Esophagus squamous epithelium (tissue), 5 donors: ENCODE measurements at regions not wholly inside any gene's neighbourhood (a gene's known extent, or its start where the extent isn't known, plus 50 kb on each side); places are given as distances from the start of the nearest gene placed in this dataset.

ENCODE experiments used
- DNase-seq: peaks from one replicate; lab custom pipeline; 2025; lab: John Stamatoyannopoulos, UW
- H3K27ac ChIP-seq, 4 donors: fragments of 200-600 bp; sonication (generic); one replicate each; pipeline ENCODE4 v1.5.1; 2016 to 2019; ENCODE audit warnings: mild to moderate bottlenecking in 1 of 4
- H3K27me3 ChIP-seq, 4 donors: fragments of 200-600 bp; sonication (generic); 1 replicate in 3 of 4; 2 replicates in 1 of 4; pipeline versions ENCODE4 v1.5.1 to v1.6.0; 2017 to 2021; ENCODE audit warnings: antibody characterized with exemption in 1 of 4
- H3K36me3 ChIP-seq, 3 donors: fragments of 200-600 bp; sonication (generic); one replicate each; pipeline ENCODE4 v1.5.1; 2016 to 2019
- H3K4me1 ChIP-seq, 3 donors: fragments of 200-600 bp; sonication (generic); one replicate each; pipeline ENCODE4 v1.5.1; 2017 to 2019
- H3K4me3 ChIP-seq, 4 donors: fragments of 200-600 bp; sonication (generic); 1 replicate in 3 of 4; 2 replicates in 1 of 4; pipeline ENCODE4 v1.5.1; 2016 to 2019; ENCODE audit warnings: mild to moderate bottlenecking in 2 of 4, moderate library complexity in 1 of 4
- H3K9me3 ChIP-seq, 3 donors: fragments of 200-600 bp; sonication (generic); one replicate each; pipeline ENCODE4 v1.5.1; 2016 to 2019
- CTCF ChIP-seq, 6 experiments: fragments of 450-650 bp in 4 of 6; fragments of 200-600 bp in 2 of 6; sonication (generic) in 2 of 6; IDR thresholded peaks; one replicate each; pipeline ENCODE4 v1.5.1; 2016 to 2019; ENCODE audit warnings: antibody characterized with exemption in 6 of 6, mild to moderate bottlenecking in 4 of 6, moderate library complexity in 4 of 6
- POLR2A ChIP-seq, 4 donors: fragments of 450-650 bp; IDR thresholded peaks; one replicate each; pipeline ENCODE4 v1.6.1; 2017; ENCODE audit warnings: antibody characterized with exemption in 4 of 4, mild to moderate bottlenecking in 4 of 4, moderate library complexity in 3 of 4
- WGBS, 2 donors: methylation state at CpG; one replicate each; pipeline ENCODE4 v1.1.5; 2018; 5-methylcytosine and 5-hydroxymethylcytosine counted together
- intact Hi-C: fragments of 100-400 bp; cut with DNase I; formaldehyde crosslinking; loops from one replicate; pipeline ENCODE4 v1.15.0; 2022
- donor health status: DM: yes; HTN: yes; CAD: no.

- Histone ChIP-seq H3K27me3 (no peaks in the 10 kb centered on the region), H3K36me3 (no peaks in the 10 kb centered on the region), H3K4me3 (no peak overlapping the region), H3K27ac (no peak overlapping the region), H3K4me1 (no peaks in the 10 kb centered on the region), H3K9me3 (no peaks in the 10 kb centered on the region)
- WGBS, 2 donors: 67 to 74% methylated on average over 3 of the region's 3 CpGs
- intact Hi-C loops: no loop called here
- DNase-seq: no peak
- TF ChIP-seq POLR2A (IDR thresholded peaks at IDR 0.05): no peak
- no peak for TF ChIP-seq CTCF (IDR thresholded peaks at IDR 0.05)
Observed at GRCh38 chr1:72759486-72759885, 477.1 kb upstream of the NEGR1 start.

- no peak for DNase-seq
- Histone ChIP-seq H3K36me3 (no peaks in the 10 kb centered on the region), H3K9me3 (no peaks in the 10 kb centered on the region), H3K4me3 (no peak overlapping the region), H3K4me1 (no peaks in the 10 kb centered on the region), H3K27ac (no peak overlapping the region), H3K27me3 (no peaks in the 10 kb centered on the region)
- 84 to 88% methylated on average over 2 of the region's 2 CpGs for WGBS, 2 donors
- intact Hi-C loops: no loop called here
- no peak for TF ChIP-seq POLR2A (IDR thresholded peaks at IDR 0.05)
- TF ChIP-seq CTCF (IDR thresholded peaks at IDR 0.05): no peak
Observed at GRCh38 chr1:72757843-72758242, 475.5 kb upstream of the NEGR1 start.

DNA sequence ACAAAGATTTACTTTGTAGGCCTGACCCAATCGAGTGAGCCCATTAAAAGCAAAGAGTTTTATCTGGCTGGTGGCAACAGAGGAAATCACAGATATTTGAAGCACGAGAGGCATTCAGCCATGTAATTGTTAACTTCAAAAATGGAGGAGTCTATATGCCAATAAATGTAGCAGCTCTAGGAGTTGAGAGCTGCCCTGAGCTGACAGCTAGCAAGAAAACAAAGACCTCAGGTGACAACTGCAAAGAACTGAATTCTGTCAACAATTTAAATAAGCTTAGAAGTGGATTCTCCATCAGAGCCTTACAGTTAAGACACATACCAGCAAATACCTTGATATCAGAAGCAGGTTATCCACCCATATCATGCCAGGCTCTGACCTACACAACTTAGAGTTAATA is 463.1 kb upstream of the NEGR1 start:
- TF ChIP-seq POLR2A (IDR thresholded peaks at IDR 0.05) (no peak), CTCF (IDR thresholded peaks at IDR 0.05) (no peak)
- 38 to 50% methylated on average over 2 of the region's 2 CpGs for WGBS, 2 donors
- no peaks in the 10 kb centered on the region for H3K4me1 ChIP-seq
- DNase-seq: no peak
- no peak overlapping the region for H3K27ac ChIP-seq
- no peaks in the 10 kb centered on the region for H3K27me3 ChIP-seq
- no peaks in the 10 kb centered on the region for H3K36me3 ChIP-seq
- H3K4me3 ChIP-seq: no peak overlapping the region
- H3K9me3 ChIP-seq: no peaks in the 10 kb centered on the region
- intact Hi-C loops: no loop called here

GRCh38 chr1:72734415-72734814 is 452.1 kb upstream of the NEGR1 start:
- TF ChIP-seq POLR2A (IDR thresholded peaks at IDR 0.05) (no peak), CTCF (IDR thresholded peaks at IDR 0.05) (no peak)
- H3K36me3 ChIP-seq: no peaks in the 10 kb centered on the region
- H3K4me3 ChIP-seq: no peak overlapping the region
- intact Hi-C loops: no loop called here
- DNase-seq: no peak
- no peaks in the 10 kb centered on the region for H3K27me3 ChIP-seq
- 65 to 92% methylated on average over 1 of the region's 1 CpG for WGBS, 2 donors
- no peaks in the 10 kb centered on the region for H3K9me3 ChIP-seq
- H3K4me1 ChIP-seq: no peaks in the 10 kb centered on the region
- no peak overlapping the region for H3K27ac ChIP-seq

GRCh38 chr1:72724951-72725861 is 442.9 kb upstream of the NEGR1 start:
- TF ChIP-seq POLR2A (IDR thresholded peaks at IDR 0.05) (no peak), CTCF (IDR thresholded peaks at IDR 0.05) (no peak)
- intact Hi-C loops: no loop called here
- Histone ChIP-seq H3K9me3 (peaks cover 0 to 15% (median 0%) of the 10 kb centered on the region in 3 donors), H3K27ac (no peak overlapping the region), H3K27me3 (no peaks in the 10 kb centered on the region), H3K4me3 (no peak overlapping the region), H3K36me3 (no peaks in the 10 kb centered on the region), H3K4me1 (no peaks in the 10 kb centered on the region)
- no peak for DNase-seq
- WGBS, 2 donors: 62 to 65% methylated on average over 5 of the region's 17 CpGs
